GM12878 (cell line): ENCODE measurements at regions not wholly inside any gene's neighbourhood (a gene's known extent, or its start where the extent isn't known, plus 50 kb on each side); places are given as distances from the start of the nearest gene placed in this dataset.

Experiments
- ATAC-seq: fragments of 200-7000 bp; cut with Tn5 transposase; 3 replicates; pipeline ENCODE4 v1.9.1; 2020; ENCODE audit warnings: mild to moderate bottlenecking, moderate library complexity
- BruUV-seq: library from RNA; stranded (reverse); fragments of 400-500 nt; replicated peaks from 2 replicates; lab custom pipeline; 2021; lab: Mats Ljungman, UMichigan
- CTCF ChIA-PET: fragments of 300-600 bp; sonication (Branson Sonifier 250); formaldehyde crosslinking; extraction: SDS; loops from one replicate; lab custom pipeline; 2021; ENCODE audit warnings: inconsistent platforms; lab: Yijun Ruan, JAX
- POLR2A ChIA-PET: fragments of 350-600 bp; formaldehyde crosslinking; extraction: SDS; loops from one replicate; lab custom pipeline; 2021; ENCODE audit warnings: inconsistent platforms; lab: Charles Lee
- RAD21 ChIA-PET: fragments of 300-600 bp; sonication (Branson Sonifier 250); formaldehyde crosslinking; loops from one replicate; lab custom pipeline; 2023; ENCODE audit warnings: antibody characterized with exemption; ENCODE audit not compliant: unreplicated experiment; lab: Charles Lee
- SMC1A ChIA-PET: fragments of 300-600 bp; sonication (Branson Sonifier 250); formaldehyde crosslinking; loops from one replicate; lab custom pipeline; 2023; ENCODE audit not compliant: unreplicated experiment, uncharacterized antibody; lab: Charles Lee
- DNase-seq: peaks from one replicate; pipeline ENCODE4 v3.0.0-alpha.2; 2011; ENCODE audit warnings: low read depth, low spot score
- FAIRE-seq: peaks from 3 replicates; lab custom pipeline; 2011; peaks lifted over from hg19 to GRCh38; lab: Jason Lieb, UNC
- H2AFZ ChIP-seq: 2 replicates; pipeline ENCODE4 v1.6.0; 2011; ENCODE audit warnings: low read depth, low read length, control low read depth; ENCODE audit not compliant: control insufficient read depth
- H3K27ac ChIP-seq: 2 replicates; pipeline ENCODE4 v1.5.1; 2011; ENCODE audit warnings: control low read depth; ENCODE audit not compliant: control insufficient read depth, insufficient read depth
- H3K27me3 ChIP-seq, 2 experiments: replicated peaks in 1 of 2; 2 replicates each; pipeline versions ENCODE4 v1.6.0 to v1.6.1; 2011; ENCODE audit warnings: low read length in 1 of 2; ENCODE audit not compliant: control insufficient read depth in 2 of 2, insufficient read depth in 2 of 2
- H3K36me3 ChIP-seq, 2 experiments: 2 replicates each; pipeline ENCODE4 v1.5.1; 2011; ENCODE audit warnings: low read length in 1 of 2; ENCODE audit not compliant: control insufficient read depth in 2 of 2, insufficient read depth in 2 of 2
- H3K4me1 ChIP-seq: 2 replicates; pipeline ENCODE4 v1.6.1; 2011; ENCODE audit warnings: mild to moderate bottlenecking, low read length, moderate library complexity, mixed read lengths; ENCODE audit not compliant: control insufficient read depth, insufficient read depth
- H3K4me2 ChIP-seq: 2 replicates; pipeline ENCODE4 v1.6.0; 2011; ENCODE audit warnings: control low read depth; ENCODE audit not compliant: control insufficient read depth, insufficient read depth
- H3K4me3 ChIP-seq: fragments of 200-600 bp; sonication (generic); 2 replicates; pipeline ENCODE4 v1.5.1; 2016
- H3K79me2 ChIP-seq: 2 replicates; pipeline ENCODE4 v1.6.0; 2011; ENCODE audit warnings: low read length; ENCODE audit not compliant: control insufficient read depth, insufficient read depth
- H3K9ac ChIP-seq: 2 replicates; pipeline ENCODE4 v1.8.0; 2011; ENCODE audit warnings: low read length, control low read depth, mixed read lengths; ENCODE audit not compliant: control insufficient read depth, insufficient read depth
- H3K9me3 ChIP-seq: replicated peaks from 3 replicates; pipeline ENCODE4 v1.5.1; 2011; ENCODE audit warnings: mild to moderate bottlenecking, low read length; ENCODE audit not compliant: control insufficient read depth, insufficient read depth
- H4K20me1 ChIP-seq: 2 replicates; pipeline ENCODE4 v1.6.0; 2011; ENCODE audit not compliant: control insufficient read depth, insufficient read depth
- ASH2L ChIP-seq: fragments of 300-600, 200-600 bp; sonication (generic); IDR thresholded peaks from 2 replicates; pipeline ENCODE4 v1.6.1; 2017; ENCODE audit warnings: low read depth, mild to moderate bottlenecking, borderline replicate concordance
- CHD1 ChIP-seq: IDR thresholded peaks from 2 replicates; pipeline ENCODE4 v1.6.1; 2012; ENCODE audit warnings: low read depth, low read length, improper control_type of control experiment
- CHD4 ChIP-seq: fragments of 200-600 bp; sonication (generic); IDR thresholded peaks from 2 replicates; pipeline ENCODE4 v1.6.1; 2016; ENCODE audit warnings: mild to moderate bottlenecking
- FOXK2 ChIP-seq: fragments of 450-650 bp; IDR thresholded peaks from 2 replicates; pipeline ENCODE4 v1.6.1; 2017; ENCODE audit warnings: mild to moderate bottlenecking, moderate library complexity
- HDAC6 ChIP-seq: fragments of 200-600 bp; sonication (generic); IDR thresholded peaks from one replicate; pipeline ENCODE4 v1.8.0; 2017; ENCODE audit warnings: antibody characterized with exemption; ENCODE audit not compliant: unreplicated experiment
- NFYB ChIP-seq: IDR thresholded peaks from 2 replicates; pipeline ENCODE4 v1.6.1; 2011; ENCODE audit warnings: low read depth, mild to moderate bottlenecking, low read length, improper control_type of control experiment, moderate library complexity; ENCODE audit not compliant: insufficient read depth
- RELA ChIP-seq: fragments of 450-650 bp; IDR thresholded peaks from 2 replicates; pipeline ENCODE4 v1.8.0; 2014; ENCODE audit warnings: borderline replicate concordance; ENCODE audit not compliant: partially characterized antibody
- SMARCA5 ChIP-seq: fragments of 450-650 bp; IDR thresholded peaks from 2 replicates; pipeline ENCODE4 v1.6.1; 2017; ENCODE audit warnings: mild to moderate bottlenecking
- ZNF687 ChIP-seq: fragments of 450-650 bp; IDR thresholded peaks from 2 replicates; pipeline ENCODE4 v1.6.1; 2017; ENCODE audit warnings: mild to moderate bottlenecking, moderate library complexity
- in situ Hi-C: fragments of 300-500 bp; cut with MboI; formaldehyde crosslinking; loops from 9 replicates; pipeline ENCODE4 v1.14.3; 2018; ENCODE audit warnings: mixed read lengths
- intact Hi-C: fragments of 100-400 bp; cut with micrococcal nuclease; formaldehyde crosslinking; loops from one replicate; pipeline ENCODE4 v1.14.2; 2022; ENCODE audit not compliant: unreplicated experiment
- TF ChIP-seq, protein P1 (sequence below): fragments of 450-650 bp; IDR thresholded peaks from 2 replicates; pipeline ENCODE4 v1.6.1; 2017; ENCODE audit warnings: low read depth, mild to moderate bottlenecking, moderate library complexity
- TF ChIP-seq, protein P2 (sequence below): IDR thresholded peaks from 2 replicates; pipeline ENCODE4 v1.6.1; 2011; ENCODE audit warnings: borderline replicate concordance, low read depth, mild to moderate bottlenecking, moderate library complexity, mixed read lengths, low read length; ENCODE audit not compliant: insufficient read depth; ENCODE audit errors: extremely low read length

DNA sequence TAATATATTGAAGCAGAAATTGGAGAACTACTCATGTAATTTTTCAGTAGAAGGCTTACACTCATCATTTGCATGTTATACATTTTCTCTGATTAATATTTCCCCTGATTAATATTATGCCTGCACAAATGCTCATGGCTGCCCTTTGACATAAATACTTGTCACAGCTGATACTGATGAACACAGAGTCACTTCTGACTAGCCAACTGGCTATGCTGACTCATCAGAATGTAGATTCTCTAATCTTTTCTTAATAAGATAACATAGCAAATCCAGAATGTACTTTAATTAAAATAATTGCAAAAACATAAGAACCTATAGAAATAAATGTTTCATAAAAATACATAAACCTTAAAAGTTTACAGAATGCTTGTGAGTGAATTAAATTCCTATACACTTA, 52.4 kb upstream of the C4orf54 start:
- H3K27ac ChIP-seq, result no peak overlapping the region
- no peaks in the 10 kb centered on the region for H4K20me1 ChIP-seq
- no TSS peak for BruUV-seq
- POLR2A ChIA-PET, result no interaction called here
- DNase-seq (no peak), FAIRE-seq (no peak), ATAC-seq (no peak)
- H2AFZ ChIP-seq, result no peak overlapping the region
- no peaks in the 10 kb centered on the region for H3K9me3 ChIP-seq
- no peak overlapping the region for H3K4me2 ChIP-seq
- SMC1A ChIA-PET, result no interaction called here
- CTCF ChIA-PET, result interaction anchor here (0.6 kb wide), 1 partner anchor 1860 kb away, joined by 3 read pairs; no protein-coding TSS in a partner anchor
- in situ Hi-C loops (no loop called here), intact Hi-C loops (no loop called here)
- no peak overlapping the region for H3K4me3 ChIP-seq
- no peak overlapping the region for H3K9ac ChIP-seq
- H3K27me3 ChIP-seq, result no peaks in the 10 kb centered on the region
- no peaks in the 10 kb centered on the region for H3K79me2 ChIP-seq
- no peaks in the 10 kb centered on the region for H3K36me3 ChIP-seq
- TF ChIP-seq CHD1 (no peak), CHD4 (no peak), ASH2L (no peak), HDAC6 (no peak)
- TF ChIP-seq, protein P1, sequence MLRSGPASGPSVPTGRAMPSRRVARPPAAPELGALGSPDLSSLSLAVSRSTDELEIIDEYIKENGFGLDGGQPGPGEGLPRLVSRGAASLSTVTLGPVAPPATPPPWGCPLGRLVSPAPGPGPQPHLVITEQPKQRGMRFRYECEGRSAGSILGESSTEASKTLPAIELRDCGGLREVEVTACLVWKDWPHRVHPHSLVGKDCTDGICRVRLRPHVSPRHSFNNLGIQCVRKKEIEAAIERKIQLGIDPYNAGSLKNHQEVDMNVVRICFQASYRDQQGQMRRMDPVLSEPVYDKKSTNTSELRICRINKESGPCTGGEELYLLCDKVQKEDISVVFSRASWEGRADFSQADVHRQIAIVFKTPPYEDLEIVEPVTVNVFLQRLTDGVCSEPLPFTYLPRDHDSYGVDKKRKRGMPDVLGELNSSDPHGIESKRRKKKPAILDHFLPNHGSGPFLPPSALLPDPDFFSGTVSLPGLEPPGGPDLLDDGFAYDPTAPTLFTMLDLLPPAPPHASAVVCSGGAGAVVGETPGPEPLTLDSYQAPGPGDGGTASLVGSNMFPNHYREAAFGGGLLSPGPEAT, result no peak
- H3K4me1 ChIP-seq, result no peaks in the 10 kb centered on the region
- RAD21 ChIA-PET, result no interaction called here

DNA sequence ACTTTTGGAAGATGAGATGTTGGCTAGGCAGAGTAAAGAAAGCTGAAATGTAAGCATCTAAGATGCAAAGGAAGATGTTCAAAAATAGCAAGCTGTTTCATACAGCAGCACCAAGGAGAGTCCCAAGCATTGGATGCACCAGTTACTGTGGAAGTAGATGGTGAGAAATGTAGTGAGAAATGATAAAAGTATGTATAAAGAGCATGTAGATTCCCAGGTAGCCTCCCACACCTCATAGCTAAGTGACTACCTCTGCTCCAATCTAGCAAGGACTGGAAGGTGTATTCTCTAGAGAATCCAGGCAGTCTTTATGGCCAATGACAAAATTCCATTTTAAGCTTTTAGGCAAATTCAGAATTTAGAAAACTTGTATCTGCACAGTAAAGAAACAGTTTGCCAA, 50.9 kb upstream of the C4orf54 start:
- H4K20me1 ChIP-seq, result no peaks in the 10 kb centered on the region
- ChIA-PET POLR2A (no interaction called here), CTCF (no interaction called here), RAD21 (no interaction called here), SMC1A (interaction anchor here (0.9 kb wide), 1 partner anchor 32 kb away, joined by 3 read pairs; no protein-coding TSS in a partner anchor)
- DNase-seq (no peak), FAIRE-seq (no peak), ATAC-seq (no peak)
- no TSS peak for BruUV-seq
- H3K27me3 ChIP-seq, result no peaks in the 10 kb centered on the region
- no peak overlapping the region for H2AFZ ChIP-seq
- no peaks in the 10 kb centered on the region for H3K4me1 ChIP-seq
- no peak overlapping the region for H3K9ac ChIP-seq
- H3K4me2 ChIP-seq, result no peak overlapping the region
- in situ Hi-C loops (no loop called here), intact Hi-C loops (no loop called here)
- no peaks in the 10 kb centered on the region for H3K9me3 ChIP-seq
- H3K36me3 ChIP-seq, result no peaks in the 10 kb centered on the region
- H3K4me3 ChIP-seq, result no peak overlapping the region
- H3K79me2 ChIP-seq, result no peaks in the 10 kb centered on the region
- no peak overlapping the region for H3K27ac ChIP-seq
- no peak for TF ChIP-seq FOXK2
- no peak for TF ChIP-seq RELA
- no peak for TF ChIP-seq ZNF687
- no peak for TF ChIP-seq NFYB
- TF ChIP-seq SMARCA5, result no peak
- TF ChIP-seq, protein P2, sequence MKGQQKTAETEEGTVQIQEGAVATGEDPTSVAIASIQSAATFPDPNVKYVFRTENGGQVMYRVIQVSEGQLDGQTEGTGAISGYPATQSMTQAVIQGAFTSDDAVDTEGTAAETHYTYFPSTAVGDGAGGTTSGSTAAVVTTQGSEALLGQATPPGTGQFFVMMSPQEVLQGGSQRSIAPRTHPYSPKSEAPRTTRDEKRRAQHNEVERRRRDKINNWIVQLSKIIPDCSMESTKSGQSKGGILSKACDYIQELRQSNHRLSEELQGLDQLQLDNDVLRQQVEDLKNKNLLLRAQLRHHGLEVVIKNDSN, result no peak
